ENCODE measurements at regions not wholly inside any gene's neighbourhood (a gene's known extent, or its start where the extent isn't known, plus 50 kb on each side); places are given as distances from the start of the nearest gene placed in this dataset.

- TF ChIP-seq POLR2A (IDR thresholded peaks at IDR 0.05) (no peak), CTCF (IDR thresholded peaks at IDR 0.05) (no peak), EP300 (IDR thresholded peaks at IDR 0.05) (no peak), POLR2AphosphoS5 (IDR thresholded peaks at IDR 0.05) (no peak)
- Histone ChIP-seq H3K27me3 (no peaks in the 10 kb centered on the region), H3K9me3 (no peaks in the 10 kb centered on the region), H3K36me3 (no peaks in the 10 kb centered on the region), H3K4me3 (no peak overlapping the region), H3K27ac (no peak overlapping the region), H3K4me1 (peaks cover 8 to 14% (median 12%) of the 10 kb centered on the region in 4 donors)
- DNase-seq (no peak), ATAC-seq (ENCODE audit: low FRiP score in 2 of 2) (no peak)
- WGBS, 2 donors, result 91 to 97% methylated on average over 3 of the region's 3 CpGs
Measured at GRCh38 chr13:24096659-24097058, 63.9 kb upstream of the SPATA13 start.

GRCh38 chr13:24097064-24097463 lies 63.5 kb upstream of the SPATA13 start:
- DNase-seq (no peak), ATAC-seq (ENCODE audit: low FRiP score in 2 of 2) (no peak)
- no peaks in the 10 kb centered on the region for H3K27me3 ChIP-seq
- 90 to 92% methylated on average over 4 of the region's 4 CpGs for WGBS, 2 donors
- H3K4me3 ChIP-seq, result no peak overlapping the region
- peaks cover 4 to 10% (median 8%) of the 10 kb centered on the region in 4 donors for H3K4me1 ChIP-seq
- no peak for TF ChIP-seq POLR2A (IDR thresholded peaks at IDR 0.05)
- TF ChIP-seq CTCF (IDR thresholded peaks at IDR 0.05), result no peak
- no peak for TF ChIP-seq POLR2AphosphoS5 (IDR thresholded peaks at IDR 0.05)
- no peak for TF ChIP-seq EP300 (IDR thresholded peaks at IDR 0.05)
- H3K27ac ChIP-seq, result no peak overlapping the region
- no peaks in the 10 kb centered on the region for H3K36me3 ChIP-seq
- no peaks in the 10 kb centered on the region for H3K9me3 ChIP-seq

- no peak for ATAC-seq (ENCODE audit: low FRiP score in 2 of 2)
- TF ChIP-seq POLR2AphosphoS5 (IDR thresholded peaks at IDR 0.05) (no peak), CTCF (IDR thresholded peaks at IDR 0.05) (no peak), EP300 (IDR thresholded peaks at IDR 0.05) (no peak), POLR2A (IDR thresholded peaks at IDR 0.05) (no peak)
Measured at GRCh38 chr13:24097667-24098066, 62.9 kb upstream of the SPATA13 start.

GRCh38 chr13:24099490-24099889 lies 61.0 kb upstream of the SPATA13 start:
- H3K36me3 ChIP-seq, result no peaks in the 10 kb centered on the region
- no peaks in the 10 kb centered on the region for H3K27me3 ChIP-seq
- WGBS, 2 donors, result 84 to 96% methylated on average over 4 to 5 of the region's 5 CpGs
- no peaks in the 10 kb centered on the region for H3K4me1 ChIP-seq
- no peak overlapping the region for H3K4me3 ChIP-seq
- no peaks in the 10 kb centered on the region for H3K9me3 ChIP-seq
- TF ChIP-seq EP300 (IDR thresholded peaks at IDR 0.05), result no peak
- no peak for TF ChIP-seq CTCF (IDR thresholded peaks at IDR 0.05)
- no peak for TF ChIP-seq POLR2A (IDR thresholded peaks at IDR 0.05)
- no peak for TF ChIP-seq POLR2AphosphoS5 (IDR thresholded peaks at IDR 0.05)
- no peak overlapping the region for H3K27ac ChIP-seq
- ATAC-seq (ENCODE audit: low FRiP score in 2 of 2), result no peak
- DNase-seq, result peak in 1 of 2 donors; percentile 41

More at GRCh38 chr13:24097667-24098066, 62.9 kb upstream of the SPATA13 start:
- no peak for DNase-seq
- peaks cover 0 to 9% (median 4%) of the 10 kb centered on the region in 4 donors for H3K4me1 ChIP-seq
- no peaks in the 10 kb centered on the region for H3K27me3 ChIP-seq
- no peaks in the 10 kb centered on the region for H3K36me3 ChIP-seq
- no peak overlapping the region for H3K4me3 ChIP-seq
- no peak overlapping the region for H3K27ac ChIP-seq
- WGBS, 2 donors, result 60 to 84% methylated on average over 6 of the region's 6 CpGs
- H3K9me3 ChIP-seq, result no peaks in the 10 kb centered on the region

- Histone ChIP-seq H3K4me3 (no peak overlapping the region), H3K27me3 (no peaks in the 10 kb centered on the region), H3K9me3 (no peaks in the 10 kb centered on the region), H3K27ac (no peak overlapping the region), H3K36me3 (no peaks in the 10 kb centered on the region), H3K4me1 (no peaks in the 10 kb centered on the region)
- DNase-seq (no peak), ATAC-seq (ENCODE audit: low FRiP score in 2 of 2) (no peak)
- WGBS, 2 donors, result 89 to 90% methylated on average over 3 of the region's 3 CpGs
- TF ChIP-seq POLR2AphosphoS5 (IDR thresholded peaks at IDR 0.05) (no peak), EP300 (IDR thresholded peaks at IDR 0.05) (no peak), POLR2A (IDR thresholded peaks at IDR 0.05) (no peak), CTCF (IDR thresholded peaks at IDR 0.05) (no peak)
Measured at GRCh38 chr13:24100188-24100587, 60.3 kb upstream of the SPATA13 start.

Data from upper lobe of left lung (tissue), 6 donors.